ENCODE measurements at regions not wholly inside any gene's neighbourhood (a gene's known extent, or its start where the extent isn't known, plus 50 kb on each side); places are given as distances from the start of the nearest gene placed in this dataset.

GRCh38 chr22:26998716-26999115, 341.3 kb downstream of the MIAT start:
- DNase-seq: no peak
- in situ Hi-C loops (cut with HindIII; ENCODE audit: low pct_ligation_motif_present, low pct_unique_long_range_greater_than_20kb, low sequenced_read_pairs): no loop called here

GRCh38 chr22:27003297-27003696, 345.9 kb downstream of the MIAT start:
- in situ Hi-C loops (cut with HindIII; ENCODE audit: low pct_ligation_motif_present, low pct_unique_long_range_greater_than_20kb, low sequenced_read_pairs): no loop called here
- no peak for DNase-seq

GRCh38 chr22:27004434-27004833, 347.0 kb downstream of the MIAT start:
- no peak for DNase-seq
- in situ Hi-C loops (cut with HindIII; ENCODE audit: low pct_ligation_motif_present, low pct_unique_long_range_greater_than_20kb, low sequenced_read_pairs): no loop called here

GRCh38 chr22:27008454-27008853, 351.1 kb downstream of the MIAT start:
- DNase-seq: no peak
- in situ Hi-C loops (cut with HindIII; ENCODE audit: low pct_ligation_motif_present, low pct_unique_long_range_greater_than_20kb, low sequenced_read_pairs): no loop called here

GRCh38 chr22:27011133-27011532, 353.7 kb downstream of the MIAT start:
- in situ Hi-C loops (cut with HindIII; ENCODE audit: low pct_ligation_motif_present, low pct_unique_long_range_greater_than_20kb, low sequenced_read_pairs): no loop called here
- no peak for DNase-seq

GRCh38 chr22:27011717-27012116, 354.3 kb downstream of the MIAT start:
- no peak for DNase-seq
- in situ Hi-C loops (cut with HindIII; ENCODE audit: low pct_ligation_motif_present, low pct_unique_long_range_greater_than_20kb, low sequenced_read_pairs): no loop called here

- in situ Hi-C loops (cut with HindIII; ENCODE audit: low pct_ligation_motif_present, low pct_unique_long_range_greater_than_20kb, low sequenced_read_pairs): no loop called here
Measured at GRCh38 chr22:27019827-27020226, 362.4 kb downstream of the MIAT start.

GRCh38 chr22:27022274-27022895, 365.0 kb downstream of the MIAT start:
- in situ Hi-C loops (cut with HindIII; ENCODE audit: low pct_ligation_motif_present, low pct_unique_long_range_greater_than_20kb, low sequenced_read_pairs): no loop called here
- DNase-seq: peak; percentile 56

More at GRCh38 chr22:27019827-27020226, 362.4 kb downstream of the MIAT start:
- DNase-seq: peak; percentile 38

- in situ Hi-C loops (cut with HindIII; ENCODE audit: low pct_ligation_motif_present, low pct_unique_long_range_greater_than_20kb, low sequenced_read_pairs): no loop called here
- no peak for DNase-seq
Measured at GRCh38 chr22:27022896-27023361, 365.5 kb downstream of the MIAT start.

GRCh38 chr22:27023591-27023990, 366.2 kb downstream of the MIAT start:
- in situ Hi-C loops (cut with HindIII; ENCODE audit: low pct_ligation_motif_present, low pct_unique_long_range_greater_than_20kb, low sequenced_read_pairs): no loop called here
- no peak for DNase-seq

- DNase-seq: no peak
- in situ Hi-C loops (cut with HindIII; ENCODE audit: low pct_ligation_motif_present, low pct_unique_long_range_greater_than_20kb, low sequenced_read_pairs): no loop called here
Measured at GRCh38 chr22:27024982-27025381, 367.6 kb downstream of the MIAT start.

GRCh38 chr22:27028093-27028492, 370.7 kb downstream of the MIAT start:
- in situ Hi-C loops (cut with HindIII; ENCODE audit: low pct_ligation_motif_present, low pct_unique_long_range_greater_than_20kb, low sequenced_read_pairs): no loop called here
- no peak for DNase-seq

- no peak for DNase-seq
- in situ Hi-C loops (cut with HindIII; ENCODE audit: low pct_ligation_motif_present, low pct_unique_long_range_greater_than_20kb, low sequenced_read_pairs): no loop called here
Measured at GRCh38 chr22:27029584-27030130, 372.3 kb downstream of the MIAT start.

GRCh38 chr22:27032091-27032761, 374.8 kb downstream of the MIAT start:
- DNase-seq: peak; percentile 3
- in situ Hi-C loops (cut with HindIII; ENCODE audit: low pct_ligation_motif_present, low pct_unique_long_range_greater_than_20kb, low sequenced_read_pairs): no loop called here

GRCh38 chr22:27041745-27042310, 384.4 kb downstream of the MIAT start:
- in situ Hi-C loops (cut with HindIII; ENCODE audit: low pct_ligation_motif_present, low pct_unique_long_range_greater_than_20kb, low sequenced_read_pairs): no loop called here
- no peak for DNase-seq

- no peak for DNase-seq
- in situ Hi-C loops (cut with HindIII; ENCODE audit: low pct_ligation_motif_present, low pct_unique_long_range_greater_than_20kb, low sequenced_read_pairs): no loop called here
Measured at GRCh38 chr22:27043262-27043661, 385.9 kb downstream of the MIAT start.

GRCh38 chr22:27045103-27045947, 387.9 kb downstream of the MIAT start:
- in situ Hi-C loops (cut with HindIII; ENCODE audit: low pct_ligation_motif_present, low pct_unique_long_range_greater_than_20kb, low sequenced_read_pairs): no loop called here
- peak; percentile 50 for DNase-seq

- no peak for DNase-seq
- in situ Hi-C loops (cut with HindIII; ENCODE audit: low pct_ligation_motif_present, low pct_unique_long_range_greater_than_20kb, low sequenced_read_pairs): no loop called here
Measured at GRCh38 chr22:27046086-27046485, 388.7 kb downstream of the MIAT start.

GRCh38 chr22:27046603-27047002, 389.2 kb downstream of the MIAT start:
- in situ Hi-C loops (cut with HindIII; ENCODE audit: low pct_ligation_motif_present, low pct_unique_long_range_greater_than_20kb, low sequenced_read_pairs): no loop called here

More at GRCh38 chr22:27046603-27047002, 389.2 kb downstream of the MIAT start:
- DNase-seq: no peak

Data from ACHN (cell line).